Amniotic stem cell (primary cell): ENCODE measurements at regions not wholly inside any gene's neighbourhood (a gene's known extent, or its start where the extent isn't known, plus 50 kb on each side); places are given as distances from the start of the nearest gene placed in this dataset.

Experiments
- DNase-seq: peaks from one replicate; lab custom pipeline; 2025; lab: John Stamatoyannopoulos, UW

GRCh38 chr13:99123101-99124045 lies 77.3 kb upstream of the UBAC2 start:
- peak; percentile 1 for DNase-seq

GRCh38 chr13:99124046-99124400 lies 76.6 kb upstream of the UBAC2 start:
- DNase-seq = no peak

GRCh38 chr13:99124794-99125316 lies 75.8 kb upstream of the UBAC2 start:
- peak; percentile 19 for DNase-seq

GRCh38 chr13:99125326-99125915 lies 75.2 kb upstream of the UBAC2 start:
- DNase-seq = no peak

- DNase-seq = no peak
Measured at GRCh38 chr13:99126821-99127220, 73.8 kb upstream of the UBAC2 start.

GRCh38 chr13:99129050-99129449 lies 71.6 kb upstream of the UBAC2 start:
- no peak for DNase-seq

GRCh38 chr13:99129951-99130350 lies 70.7 kb upstream of the UBAC2 start:
- DNase-seq = no peak

- DNase-seq = no peak
Measured at GRCh38 chr13:99131410-99131809, 69.2 kb upstream of the UBAC2 start.

- DNase-seq = no peak
Measured at GRCh38 chr13:99132295-99132835, 68.3 kb upstream of the UBAC2 start.

- DNase-seq = no peak
Measured at GRCh38 chr13:99133230-99133629, 67.4 kb upstream of the UBAC2 start.

GRCh38 chr13:99133848-99134247 lies 66.8 kb upstream of the UBAC2 start:
- no peak for DNase-seq

- no peak for DNase-seq
Measured at GRCh38 chr13:99135591-99135990, 65.1 kb upstream of the UBAC2 start.

GRCh38 chr13:99136427-99136954 lies 64.2 kb upstream of the UBAC2 start:
- DNase-seq = no peak

- DNase-seq = no peak
Measured at GRCh38 chr13:99140831-99141230, 59.8 kb upstream of the UBAC2 start.

GRCh38 chr13:99143904-99144303 lies 56.8 kb upstream of the UBAC2 start:
- DNase-seq = no peak

- DNase-seq = no peak
Measured at GRCh38 chr13:99144306-99144705, 56.3 kb upstream of the UBAC2 start.

GRCh38 chr13:99145461-99145860 lies 55.2 kb upstream of the UBAC2 start:
- DNase-seq = no peak

GRCh38 chr13:99150575-99151361 lies 49.9 kb upstream of the UBAC2 start:
- peak; percentile 5 for DNase-seq
